Suprapubic skin (tissue), 4 donors: ENCODE measurements at regions not wholly inside any gene's neighbourhood (a gene's known extent, or its start where the extent isn't known, plus 50 kb on each side); places are given as distances from the start of the nearest gene placed in this dataset.

Experiments
- CTCF ChIP-seq, 2 donors: fragments of 200-600 bp in 1 of 2; fragments of 450-650 bp in 1 of 2; sonication (generic) in 1 of 2; IDR thresholded peaks; one replicate each; pipeline ENCODE4 v1.5.1; 2016 to 2019; ENCODE audit warnings: antibody characterized with exemption in 2 of 2, mild to moderate bottlenecking in 1 of 2, moderate library complexity in 1 of 2
- POLR2A ChIP-seq, 2 donors: fragments of 450-650 bp; IDR thresholded peaks; one replicate each; pipeline ENCODE4 v1.6.1; 2017; ENCODE audit warnings: antibody characterized with exemption in 2 of 2, mild to moderate bottlenecking in 2 of 2, moderate library complexity in 2 of 2
- POLR2AphosphoS5 ChIP-seq, 3 donors: sonication (generic); formaldehyde crosslinking; IDR thresholded peaks; one replicate each; pipeline ENCODE4 v1.6.1; 2017; ENCODE audit warnings: antibody characterized with exemption in 3 of 3

GRCh38 chr5:155919126-155919525, 407.8 kb upstream of the SGCD start:
- no peak for TF ChIP-seq CTCF (IDR thresholded peaks at IDR 0.05)
- TF ChIP-seq POLR2A (IDR thresholded peaks at IDR 0.05), result no peak
- no peak for TF ChIP-seq POLR2AphosphoS5 (IDR thresholded peaks at IDR 0.05)
